ENCODE measurements at regions not wholly inside any gene's neighbourhood (a gene's known extent, or its start where the extent isn't known, plus 50 kb on each side); places are given as distances from the start of the nearest gene placed in this dataset.

- no peak overlapping the region for H3K4me3 ChIP-seq
- intact Hi-C loops (cut with DNase I): no loop called here
Measured at GRCh38 chr2:150109028-150109427, 378.4 kb downstream of the RND3 start.

DNA sequence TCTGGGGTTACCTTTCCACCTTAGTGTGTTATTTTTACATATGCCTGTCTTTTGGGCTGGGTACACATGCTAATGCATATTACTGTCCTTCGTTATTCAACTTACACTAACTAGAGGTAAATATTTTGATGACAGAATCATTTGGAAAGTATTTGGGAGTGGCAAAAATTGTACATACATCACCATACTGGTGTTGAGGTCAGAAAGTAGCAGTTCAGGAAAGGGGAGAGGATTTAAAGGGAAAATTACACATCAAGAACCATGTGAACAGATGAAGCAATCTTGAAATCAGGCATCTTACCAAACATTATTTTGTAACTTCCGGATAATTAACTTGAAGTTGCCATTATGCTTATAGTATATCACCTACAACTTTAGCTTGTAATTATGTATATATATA lies 379.7 kb downstream of the RND3 start:
- TF ChIP-seq CTCF (IDR thresholded peaks at IDR 0.05): no peak
- no peak overlapping the region for H3K27ac ChIP-seq
- intact Hi-C loops (cut with DNase I): no loop called here
- H3K4me1 ChIP-seq: no peaks in the 10 kb centered on the region
- no peaks in the 10 kb centered on the region for H3K36me3 ChIP-seq
- H3K27me3 ChIP-seq: no peaks in the 10 kb centered on the region
- no peak for DNase-seq (ENCODE audit: low spot score in 2 of 2)
- no peaks in the 10 kb centered on the region for H3K9me3 ChIP-seq
- no peak overlapping the region for H3K4me3 ChIP-seq

More at GRCh38 chr2:150109028-150109427, 378.4 kb downstream of the RND3 start:
- Histone ChIP-seq H3K9me3 (no peaks in the 10 kb centered on the region), H3K36me3 (no peaks in the 10 kb centered on the region), H3K4me1 (no peaks in the 10 kb centered on the region), H3K27me3 (no peaks in the 10 kb centered on the region), H3K27ac (no peak overlapping the region)
- DNase-seq (ENCODE audit: low spot score in 2 of 2): no peak
- no peak for TF ChIP-seq CTCF (IDR thresholded peaks at IDR 0.05)

DNA sequence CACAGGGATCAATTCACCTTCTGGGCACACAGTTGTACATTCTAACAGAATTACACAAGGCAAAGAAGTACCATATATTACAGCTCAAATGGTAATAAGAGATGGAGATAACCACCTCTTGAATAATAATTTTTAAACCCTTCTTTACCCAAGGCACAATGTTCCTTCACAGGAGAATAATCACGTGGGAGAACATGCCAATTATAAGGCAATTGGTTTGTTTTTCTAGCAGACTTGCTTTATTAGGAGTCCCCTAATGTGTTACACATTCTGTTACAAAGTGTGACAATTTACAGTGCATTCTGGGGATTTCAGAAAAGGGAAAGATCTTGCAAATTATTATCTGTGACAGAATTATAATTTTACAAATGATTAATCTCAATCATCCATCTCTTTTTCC lies 380.3 kb downstream of the RND3 start:
- TF ChIP-seq CTCF (IDR thresholded peaks at IDR 0.05): no peak

GRCh38 chr2:150101947-150102346 lies 385.5 kb downstream of the RND3 start:
- H3K27me3 ChIP-seq: no peaks in the 10 kb centered on the region
- H3K4me3 ChIP-seq: no peak overlapping the region
- no peak for DNase-seq (ENCODE audit: low spot score in 2 of 2)
- H3K4me1 ChIP-seq: no peaks in the 10 kb centered on the region
- TF ChIP-seq CTCF (IDR thresholded peaks at IDR 0.05): no peak
- H3K36me3 ChIP-seq: no peaks in the 10 kb centered on the region
- H3K9me3 ChIP-seq: no peaks in the 10 kb centered on the region
- no peak overlapping the region for H3K27ac ChIP-seq
- intact Hi-C loops (cut with DNase I): no loop called here

More for the DNA sequence above, 380.3 kb downstream of the RND3 start:
- intact Hi-C loops (cut with DNase I): no loop called here
- Histone ChIP-seq H3K4me3 (no peak overlapping the region), H3K9me3 (no peaks in the 10 kb centered on the region), H3K27me3 (no peaks in the 10 kb centered on the region), H3K4me1 (no peaks in the 10 kb centered on the region), H3K36me3 (no peaks in the 10 kb centered on the region), H3K27ac (no peak overlapping the region)
- DNase-seq (ENCODE audit: low spot score in 2 of 2): no peak

- Histone ChIP-seq H3K27me3 (no peaks in the 10 kb centered on the region), H3K4me1 (no peaks in the 10 kb centered on the region), H3K4me3 (no peak overlapping the region), H3K9me3 (no peaks in the 10 kb centered on the region), H3K36me3 (no peaks in the 10 kb centered on the region), H3K27ac (no peak overlapping the region)
- intact Hi-C loops (cut with DNase I): no loop called here
- no peak for DNase-seq (ENCODE audit: low spot score in 2 of 2)
- TF ChIP-seq CTCF (IDR thresholded peaks at IDR 0.05): no peak
Measured at GRCh38 chr2:150100834-150101233, 386.6 kb downstream of the RND3 start.

DNA sequence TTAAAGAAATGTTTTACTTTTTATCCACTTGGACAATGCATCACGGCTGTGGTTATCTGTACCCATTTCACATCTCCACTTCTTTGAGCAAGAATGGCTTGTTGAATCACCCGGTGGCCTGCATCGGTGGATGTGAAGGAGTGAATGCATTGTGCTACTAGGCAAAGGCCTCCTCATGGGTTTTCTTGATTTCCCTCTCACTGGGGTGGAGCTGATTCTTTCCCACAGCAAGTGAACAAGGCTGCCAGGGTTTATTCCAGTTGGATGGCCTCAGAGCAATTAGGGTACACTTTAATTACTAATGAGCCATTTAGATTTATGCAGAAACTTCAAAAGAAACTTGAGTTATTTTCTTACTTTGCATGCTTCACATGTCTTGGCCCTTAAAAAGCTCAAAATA lies 387.1 kb downstream of the RND3 start:
- no peak overlapping the region for H3K4me3 ChIP-seq
- TF ChIP-seq CTCF (IDR thresholded peaks at IDR 0.05): no peak
- no peak for DNase-seq (ENCODE audit: low spot score in 2 of 2)
- no peaks in the 10 kb centered on the region for H3K4me1 ChIP-seq
- H3K36me3 ChIP-seq: no peaks in the 10 kb centered on the region
- H3K9me3 ChIP-seq: no peaks in the 10 kb centered on the region
- H3K27me3 ChIP-seq: no peaks in the 10 kb centered on the region
- intact Hi-C loops (cut with DNase I): no loop called here
- H3K27ac ChIP-seq: no peak overlapping the region
